ENCODE measurements at regions not wholly inside any gene's neighbourhood (a gene's known extent, or its start where the extent isn't known, plus 50 kb on each side); places are given as distances from the start of the nearest gene placed in this dataset.

- TF ChIP-seq, protein P1, sequence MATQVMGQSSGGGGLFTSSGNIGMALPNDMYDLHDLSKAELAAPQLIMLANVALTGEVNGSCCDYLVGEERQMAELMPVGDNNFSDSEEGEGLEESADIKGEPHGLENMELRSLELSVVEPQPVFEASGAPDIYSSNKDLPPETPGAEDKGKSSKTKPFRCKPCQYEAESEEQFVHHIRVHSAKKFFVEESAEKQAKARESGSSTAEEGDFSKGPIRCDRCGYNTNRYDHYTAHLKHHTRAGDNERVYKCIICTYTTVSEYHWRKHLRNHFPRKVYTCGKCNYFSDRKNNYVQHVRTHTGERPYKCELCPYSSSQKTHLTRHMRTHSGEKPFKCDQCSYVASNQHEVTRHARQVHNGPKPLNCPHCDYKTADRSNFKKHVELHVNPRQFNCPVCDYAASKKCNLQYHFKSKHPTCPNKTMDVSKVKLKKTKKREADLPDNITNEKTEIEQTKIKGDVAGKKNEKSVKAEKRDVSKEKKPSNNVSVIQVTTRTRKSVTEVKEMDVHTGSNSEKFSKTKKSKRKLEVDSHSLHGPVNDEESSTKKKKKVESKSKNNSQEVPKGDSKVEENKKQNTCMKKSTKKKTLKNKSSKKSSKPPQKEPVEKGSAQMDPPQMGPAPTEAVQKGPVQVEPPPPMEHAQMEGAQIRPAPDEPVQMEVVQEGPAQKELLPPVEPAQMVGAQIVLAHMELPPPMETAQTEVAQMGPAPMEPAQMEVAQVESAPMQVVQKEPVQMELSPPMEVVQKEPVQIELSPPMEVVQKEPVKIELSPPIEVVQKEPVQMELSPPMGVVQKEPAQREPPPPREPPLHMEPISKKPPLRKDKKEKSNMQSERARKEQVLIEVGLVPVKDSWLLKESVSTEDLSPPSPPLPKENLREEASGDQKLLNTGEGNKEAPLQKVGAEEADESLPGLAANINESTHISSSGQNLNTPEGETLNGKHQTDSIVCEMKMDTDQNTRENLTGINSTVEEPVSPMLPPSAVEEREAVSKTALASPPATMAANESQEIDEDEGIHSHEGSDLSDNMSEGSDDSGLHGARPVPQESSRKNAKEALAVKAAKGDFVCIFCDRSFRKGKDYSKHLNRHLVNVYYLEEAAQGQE (IDR thresholded peaks at IDR 0.05), result no peak
- TF ChIP-seq NR2F2 (IDR thresholded peaks at IDR 0.05) (no peak), EGR1 (IDR thresholded peaks at IDR 0.05; ENCODE audit: low read depth in 2 of 2) (no peak), TAF1 (conservative IDR thresholded peaks at IDR 0.05) (no peak), HNF4A (conservative IDR thresholded peaks at IDR 0.05) (no peak), FOXA1 (IDR thresholded peaks at IDR 0.05) (no peak)
- TF ChIP-seq, protein P2, sequence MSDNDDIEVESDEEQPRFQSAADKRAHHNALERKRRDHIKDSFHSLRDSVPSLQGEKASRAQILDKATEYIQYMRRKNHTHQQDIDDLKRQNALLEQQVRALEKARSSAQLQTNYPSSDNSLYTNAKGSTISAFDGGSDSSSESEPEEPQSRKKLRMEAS (IDR thresholded peaks at IDR 0.05), result no peak
Measured at GRCh38 chr20:9928955-9929354, 90.1 kb upstream of the PAK5 start (continued).

DNA sequence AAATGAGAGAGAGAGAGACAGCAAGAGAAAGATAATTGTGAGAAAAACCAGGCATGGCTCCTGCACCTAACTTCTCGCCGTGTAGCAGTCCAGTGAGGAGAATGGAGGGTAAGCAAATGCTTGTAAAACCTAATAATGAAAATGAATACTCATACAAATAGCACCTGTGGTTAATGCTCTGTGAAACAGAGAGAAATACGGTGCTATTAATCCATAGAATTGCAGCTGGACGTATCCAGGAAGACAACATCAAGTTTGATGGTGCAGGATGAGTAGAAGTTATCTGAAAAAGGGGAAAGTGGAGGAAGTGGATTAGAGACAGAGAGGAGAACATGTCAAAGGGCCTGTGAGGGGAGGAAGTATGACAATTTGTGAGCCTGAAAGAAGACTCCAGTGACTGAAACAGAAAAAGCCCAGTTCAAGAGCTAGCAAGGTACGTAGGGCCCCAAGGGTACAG is 89.4 kb upstream of the PAK5 start:
- H3K27me3 ChIP-seq (ENCODE audit: control insufficient read depth in 4 of 4, insufficient read depth in 4 of 4, low read length in 3 of 4), result peaks cover 0 to 6% (median 0%) of the 10 kb centered on the region in 4 donors
- H3K27ac ChIP-seq (ENCODE audit: low read depth in 1 of 2, low read length in 2 of 2), result no peak overlapping the region
- H3K9ac ChIP-seq (ENCODE audit: low read depth in 1 of 2, low read length in 2 of 2), result no peak overlapping the region
- WGBS, result 68% methylated on average over 5 of the region's 5 CpGs
- DNase-seq (ENCODE audit: low spot score), result no peak
- H3K9me3 ChIP-seq (ENCODE audit: control insufficient read depth in 4 of 4, low read length in 3 of 4), result no peaks in the 10 kb centered on the region
- no peaks in the 10 kb centered on the region for H3K4me1 ChIP-seq (ENCODE audit: control insufficient read depth in 4 of 4, insufficient read depth in 4 of 4, low read length in 3 of 4)
- H3K36me3 ChIP-seq (ENCODE audit: control insufficient read depth in 4 of 4, insufficient read depth in 3 of 4, low read depth in 1 of 4, low read length in 3 of 4), result no peaks in the 10 kb centered on the region
- H3K4me3 ChIP-seq (ENCODE audit: low read depth in 1 of 3, low read length in 3 of 3), result no peak overlapping the region
- no peak for TF ChIP-seq ATF3 (IDR thresholded peaks at IDR 0.05)
- TF ChIP-seq YY1 (IDR thresholded peaks at IDR 0.05), result no peak
- no peak for TF ChIP-seq HNF4A (conservative IDR thresholded peaks at IDR 0.05)
- TF ChIP-seq RAD21 (IDR thresholded peaks at IDR 0.05), result no peak
- TF ChIP-seq FOXA1 (IDR thresholded peaks at IDR 0.05), result no peak
- TF ChIP-seq, protein P3, sequence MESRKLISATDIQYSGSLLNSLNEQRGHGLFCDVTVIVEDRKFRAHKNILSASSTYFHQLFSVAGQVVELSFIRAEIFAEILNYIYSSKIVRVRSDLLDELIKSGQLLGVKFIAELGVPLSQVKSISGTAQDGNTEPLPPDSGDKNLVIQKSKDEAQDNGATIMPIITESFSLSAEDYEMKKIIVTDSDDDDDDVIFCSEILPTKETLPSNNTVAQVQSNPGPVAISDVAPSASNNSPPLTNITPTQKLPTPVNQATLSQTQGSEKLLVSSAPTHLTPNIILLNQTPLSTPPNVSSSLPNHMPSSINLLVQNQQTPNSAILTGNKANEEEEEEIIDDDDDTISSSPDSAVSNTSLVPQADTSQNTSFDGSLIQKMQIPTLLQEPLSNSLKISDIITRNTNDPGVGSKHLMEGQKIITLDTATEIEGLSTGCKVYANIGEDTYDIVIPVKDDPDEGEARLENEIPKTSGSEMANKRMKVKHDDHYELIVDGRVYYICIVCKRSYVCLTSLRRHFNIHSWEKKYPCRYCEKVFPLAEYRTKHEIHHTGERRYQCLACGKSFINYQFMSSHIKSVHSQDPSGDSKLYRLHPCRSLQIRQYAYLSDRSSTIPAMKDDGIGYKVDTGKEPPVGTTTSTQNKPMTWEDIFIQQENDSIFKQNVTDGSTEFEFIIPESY (IDR thresholded peaks at IDR 0.05), result no peak
- TF ChIP-seq FOXA2 (IDR thresholded peaks at IDR 0.05), result no peak
- TF ChIP-seq SP1 (IDR thresholded peaks at IDR 0.05), result no peak
- no peak for TF ChIP-seq TAF1 (conservative IDR thresholded peaks at IDR 0.05)

- no peak overlapping the region for H3K4me3 ChIP-seq (ENCODE audit: low read depth in 1 of 3, low read length in 3 of 3)
- 65% methylated on average over 1 of the region's 1 CpG for WGBS
- no peaks in the 10 kb centered on the region for H3K4me1 ChIP-seq (ENCODE audit: control insufficient read depth in 4 of 4, insufficient read depth in 4 of 4, low read length in 3 of 4)
- no peak overlapping the region for H3K9ac ChIP-seq (ENCODE audit: low read depth in 1 of 2, low read length in 2 of 2)
- no peaks in the 10 kb centered on the region for H3K9me3 ChIP-seq (ENCODE audit: control insufficient read depth in 4 of 4, low read length in 3 of 4)
- no peak for DNase-seq (ENCODE audit: low spot score)
- no peaks in the 10 kb centered on the region for H3K36me3 ChIP-seq (ENCODE audit: control insufficient read depth in 4 of 4, insufficient read depth in 3 of 4, low read depth in 1 of 4, low read length in 3 of 4)
- H3K27me3 ChIP-seq (ENCODE audit: control insufficient read depth in 4 of 4, insufficient read depth in 4 of 4, low read length in 3 of 4), result peaks cover 0 to 6% (median 0%) of the 10 kb centered on the region in 4 donors
- no peak for TF ChIP-seq RAD21 (IDR thresholded peaks at IDR 0.05)
- no peak for TF ChIP-seq FOXA2 (IDR thresholded peaks at IDR 0.05)
- H3K27ac ChIP-seq (ENCODE audit: low read depth in 1 of 2, low read length in 2 of 2), result no peak overlapping the region
Measured at GRCh38 chr20:9927224-9927623, 88.3 kb upstream of the PAK5 start.

All from liver (tissue), 7 donors.